GM18505 (cell line): ENCODE measurements at regions not wholly inside any gene's neighbourhood (a gene's known extent, or its start where the extent isn't known, plus 50 kb on each side); places are given as distances from the start of the nearest gene placed in this dataset.
A peak's percentile ranks its signal among the peaks of the same experiment; 100 is the strongest.
"Not testable (repeated sequence)": the region's sequence is repeated elsewhere in the genome, so short reads cannot be mapped to it uniquely, and the experiment has no call there.

Source experiments
- ATAC-seq: cut with Tn5 transposase; IDR thresholded peaks from one replicate; pipeline ENCODE4 v1.9.1; 2021; ENCODE audit not compliant: unreplicated experiment
- POLR2A ChIP-seq: IDR thresholded peaks from 4 replicates; pipeline ENCODE4 v1.6.1; 2011; ENCODE audit warnings: borderline replicate concordance; ENCODE audit not compliant: insufficient read depth, insufficient read length; ENCODE audit errors: extremely low read depth

DNA sequence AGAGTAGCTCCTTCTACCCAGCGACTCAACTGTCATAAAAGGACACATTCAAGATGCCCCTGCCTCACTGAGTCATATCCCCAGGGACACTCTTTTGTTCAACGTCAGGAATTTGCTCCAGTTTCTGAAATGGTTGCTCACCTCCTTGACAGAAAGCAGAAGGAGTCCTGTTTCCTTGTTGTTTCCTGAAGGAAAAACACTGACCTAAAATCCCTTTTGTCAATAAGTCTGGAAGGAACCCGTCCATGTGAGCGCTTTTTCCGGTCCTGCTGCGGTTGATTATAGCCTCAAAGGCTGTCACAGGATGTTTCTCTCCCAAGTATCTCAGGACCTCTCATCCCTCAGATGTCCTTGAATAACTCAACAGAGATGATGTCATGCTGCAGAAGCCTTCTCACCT is 113.6 kb upstream of the PLEKHG1 start:
- ATAC-seq = no peak
- no peak for TF ChIP-seq POLR2A

DNA sequence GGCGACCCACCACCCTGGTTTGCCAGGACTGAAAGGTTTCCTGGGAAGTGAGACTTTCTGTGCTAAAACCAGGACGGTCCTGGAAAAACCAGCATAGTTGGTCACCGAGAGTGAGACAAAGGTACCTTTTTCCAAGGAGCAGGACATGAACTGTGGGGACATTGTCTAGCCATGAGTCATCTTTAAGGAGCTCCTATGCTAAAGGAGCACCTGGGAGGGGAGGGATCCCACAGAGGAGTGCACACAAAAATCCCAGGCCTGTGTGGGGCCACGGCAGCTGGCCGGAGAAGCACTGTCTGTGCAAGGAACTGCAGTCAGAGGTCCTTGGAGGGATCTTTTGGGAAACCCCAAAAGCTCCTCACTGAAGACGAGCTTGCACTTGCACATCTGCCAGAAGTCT is 109.1 kb upstream of the PLEKHG1 start:
- TF ChIP-seq POLR2A = no peak
- ATAC-seq = no peak

DNA sequence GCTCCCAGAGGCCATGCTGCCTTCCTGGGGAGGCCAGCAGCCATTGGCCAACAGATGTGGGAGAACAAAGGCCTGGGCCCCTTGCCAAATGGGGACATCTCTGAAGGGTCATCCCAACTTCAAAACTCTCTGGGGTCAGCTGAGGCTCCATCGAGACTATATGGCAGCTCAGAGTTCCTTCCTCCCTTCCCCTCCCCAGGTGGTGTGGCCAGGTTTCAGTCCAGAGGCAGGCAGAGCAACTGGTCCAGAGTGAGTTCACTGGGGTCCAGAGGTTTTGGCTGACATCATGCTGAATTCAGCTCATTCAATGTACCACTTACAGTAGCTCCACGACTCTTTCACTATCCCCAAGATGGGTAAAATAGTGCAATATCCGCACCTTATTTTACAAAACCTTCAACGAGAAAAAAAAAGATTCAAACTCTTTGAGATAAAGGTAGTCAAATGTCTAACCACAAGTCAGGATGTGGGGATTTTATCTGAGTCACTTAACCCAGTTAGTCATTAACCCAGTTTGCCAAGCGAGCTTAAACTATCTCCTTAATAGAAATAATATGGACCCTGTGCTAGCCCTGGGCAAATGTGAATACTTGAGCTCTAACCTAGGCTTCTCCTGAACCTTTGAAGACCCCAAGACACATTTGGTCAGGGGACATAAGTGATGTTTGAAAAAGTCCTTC is 108.4 kb upstream of the PLEKHG1 start:
- peak; percentile 85 for ATAC-seq
- no peak for TF ChIP-seq POLR2A

DNA sequence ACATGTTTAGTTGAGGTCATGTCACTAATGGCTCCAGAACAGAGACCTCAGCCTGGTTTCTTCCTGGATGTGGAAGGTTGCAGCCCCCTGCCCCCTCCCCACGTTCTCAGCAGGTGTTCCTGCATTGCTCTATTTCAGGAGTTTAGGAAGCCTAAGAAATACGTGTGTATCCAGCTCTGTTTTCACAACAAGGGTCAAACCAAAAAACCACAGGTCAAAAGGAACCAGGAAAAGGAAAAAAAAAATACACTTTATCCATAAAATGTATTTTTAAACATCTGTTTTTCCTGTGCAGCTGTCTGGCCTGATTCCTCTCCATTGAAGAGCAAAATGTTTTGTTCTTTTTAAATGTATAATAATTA is 107.9 kb upstream of the PLEKHG1 start:
- ATAC-seq = no peak
- TF ChIP-seq POLR2A = no peak

DNA sequence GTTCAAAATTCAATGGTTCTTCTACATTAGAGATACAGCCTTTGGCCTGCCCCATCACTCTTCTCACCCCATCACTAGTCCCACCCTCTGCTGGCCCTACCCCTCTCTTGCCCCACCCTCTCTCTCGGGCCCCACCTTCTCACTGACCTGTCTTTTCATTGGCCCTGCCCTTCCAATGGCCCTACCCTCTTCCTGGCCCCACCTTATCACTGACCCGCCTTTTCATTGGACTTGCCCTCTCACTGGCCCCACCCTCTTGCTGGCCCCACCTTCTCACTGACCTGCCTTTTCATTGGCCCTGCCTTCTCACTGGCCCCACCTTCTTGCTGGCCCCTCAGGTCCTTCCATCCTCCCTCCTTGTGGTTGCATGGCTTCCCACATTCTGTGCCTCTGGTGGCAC is 107.2 kb upstream of the PLEKHG1 start:
- no peak for ATAC-seq
- no peak for TF ChIP-seq POLR2A

DNA sequence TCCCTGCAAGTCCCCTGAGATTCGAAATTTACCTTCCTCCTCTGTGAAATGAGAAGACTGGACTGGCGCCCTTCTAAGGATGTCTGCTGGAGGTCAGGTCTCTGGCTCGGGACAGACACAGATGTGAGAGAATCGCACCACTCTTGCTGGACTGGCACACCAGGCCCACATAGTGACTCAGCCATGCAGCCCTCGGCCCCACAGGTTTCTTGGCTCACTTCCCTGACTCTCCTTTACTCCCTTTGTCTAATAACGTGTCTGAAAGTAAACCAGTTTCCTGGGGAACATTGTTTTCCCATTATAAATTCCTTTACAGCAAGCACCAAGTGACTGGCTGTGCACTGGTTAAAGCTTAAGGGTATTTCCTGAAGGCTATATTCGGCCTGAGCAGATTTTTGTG is 106.7 kb upstream of the PLEKHG1 start:
- ATAC-seq = no peak
- no peak for TF ChIP-seq POLR2A

DNA sequence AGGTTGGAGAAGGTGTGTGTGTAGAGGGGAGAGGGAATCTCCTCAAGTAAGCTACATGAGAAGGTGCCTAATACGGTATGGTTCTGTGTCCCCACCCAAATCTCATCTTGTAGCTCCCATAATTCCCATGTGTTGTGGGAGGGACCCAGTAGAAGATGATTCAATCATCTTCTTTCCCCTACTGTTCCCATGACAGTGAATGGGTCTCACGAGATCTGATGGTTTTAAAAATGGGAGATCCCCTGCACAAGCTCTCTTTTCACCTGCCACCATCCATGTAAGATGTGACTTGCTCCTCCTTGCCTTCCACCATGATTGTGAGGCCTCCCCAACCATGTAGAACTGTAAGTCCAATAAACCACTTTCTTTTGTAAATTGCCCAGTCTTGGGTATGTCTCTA is 106.1 kb upstream of the PLEKHG1 start:
- not testable (repeated sequence) for ATAC-seq

DNA sequence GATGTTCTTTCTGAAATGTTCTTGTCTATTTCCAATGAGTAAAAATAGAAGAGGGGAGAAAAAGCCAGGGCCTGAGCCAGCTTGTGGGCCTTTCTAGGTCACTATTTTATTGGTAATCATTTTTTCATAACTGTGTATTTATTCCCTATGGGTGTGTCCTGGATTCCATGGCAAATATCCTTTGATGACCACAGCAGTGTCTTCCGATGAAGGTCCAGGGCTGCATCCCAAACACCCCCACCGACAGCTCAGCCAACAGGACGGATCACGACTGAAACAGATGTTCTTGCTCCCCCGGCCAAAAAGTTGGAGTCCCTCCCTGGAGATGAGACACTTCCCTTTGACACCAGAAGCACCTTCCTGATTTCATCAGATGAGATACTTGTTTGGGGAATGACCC is 105.4 kb upstream of the PLEKHG1 start:
- ATAC-seq = no peak
- no peak for TF ChIP-seq POLR2A

DNA sequence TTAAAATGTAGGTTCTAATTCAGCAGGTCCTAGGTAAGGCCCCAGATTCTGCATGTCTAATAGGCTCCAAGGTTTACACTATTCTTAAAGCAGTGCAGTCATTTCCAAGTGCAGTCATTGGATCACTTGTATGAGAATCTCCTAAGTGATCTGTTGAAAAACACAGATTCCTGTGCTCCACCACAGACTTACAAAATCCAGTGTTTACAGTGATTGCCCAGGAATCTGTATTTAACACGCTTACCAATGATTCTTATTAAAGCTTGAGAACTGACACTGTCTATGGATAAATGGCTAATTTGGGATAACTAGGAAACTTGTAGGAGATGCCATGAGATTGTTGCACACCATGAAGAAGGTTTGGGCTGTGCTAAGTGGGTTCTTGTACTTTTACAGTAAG is 104.6 kb upstream of the PLEKHG1 start:
- no peak for ATAC-seq
- TF ChIP-seq POLR2A = no peak

DNA sequence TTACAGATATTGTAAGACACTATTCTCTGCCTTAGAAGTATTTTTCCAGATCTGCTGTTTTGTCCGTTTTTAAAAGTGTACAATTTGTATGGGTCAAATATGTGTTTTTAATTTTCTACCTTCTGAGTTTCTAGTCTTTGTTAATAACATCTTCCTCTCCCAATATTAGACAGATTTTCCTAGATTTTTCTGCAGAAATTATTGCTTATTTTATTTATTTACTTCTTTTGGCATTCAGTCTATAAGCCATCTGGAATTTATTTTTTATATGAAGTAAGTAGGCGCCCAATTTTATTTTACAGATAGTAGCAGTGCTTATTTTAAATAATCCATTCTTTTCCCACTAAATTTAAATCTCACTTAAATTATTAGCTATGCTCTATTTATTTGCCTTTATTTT is 103.1 kb upstream of the PLEKHG1 start:
- TF ChIP-seq POLR2A = no peak
- no peak for ATAC-seq

DNA sequence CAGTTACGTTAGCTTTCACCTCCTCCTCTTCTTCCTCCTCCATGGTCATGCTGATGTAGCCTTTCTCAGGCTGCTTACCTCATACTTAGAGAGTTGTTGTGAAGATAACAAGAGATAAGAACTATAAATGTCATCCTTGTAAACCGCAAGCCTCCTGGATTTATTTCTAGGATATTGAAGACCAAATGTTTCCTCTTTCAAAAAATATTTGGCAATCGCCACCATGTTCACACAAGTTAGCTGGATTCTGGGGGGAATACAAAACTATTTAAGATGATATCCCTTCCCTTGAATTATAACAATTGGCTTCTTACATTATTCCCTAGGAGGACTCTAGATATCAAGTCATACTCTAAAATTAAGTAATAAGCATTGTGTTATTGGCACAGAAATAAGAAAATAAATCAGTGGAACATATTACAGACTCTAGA is 99.8 kb upstream of the PLEKHG1 start:
- no peak for ATAC-seq
- TF ChIP-seq POLR2A = no peak

DNA sequence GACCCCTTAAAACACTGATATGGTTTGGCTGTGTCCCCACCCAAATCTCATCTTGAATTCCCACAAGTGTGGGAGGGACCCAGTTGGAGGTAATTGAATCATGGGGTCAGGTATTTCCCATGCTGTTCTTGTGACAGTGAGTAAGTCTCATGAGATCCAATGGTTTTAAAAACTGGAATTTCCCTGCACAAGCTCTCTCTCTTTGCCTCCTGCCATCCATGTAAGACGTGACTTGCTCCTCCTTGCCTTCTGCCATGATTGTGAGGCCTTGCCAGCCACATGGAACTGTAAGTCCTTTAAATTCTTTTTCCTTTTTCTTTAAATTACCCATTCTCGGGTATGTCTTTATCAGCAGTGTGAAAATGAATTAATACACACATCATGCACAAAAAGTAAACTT is 99.1 kb upstream of the PLEKHG1 start:
- not testable (repeated sequence) for ATAC-seq

DNA sequence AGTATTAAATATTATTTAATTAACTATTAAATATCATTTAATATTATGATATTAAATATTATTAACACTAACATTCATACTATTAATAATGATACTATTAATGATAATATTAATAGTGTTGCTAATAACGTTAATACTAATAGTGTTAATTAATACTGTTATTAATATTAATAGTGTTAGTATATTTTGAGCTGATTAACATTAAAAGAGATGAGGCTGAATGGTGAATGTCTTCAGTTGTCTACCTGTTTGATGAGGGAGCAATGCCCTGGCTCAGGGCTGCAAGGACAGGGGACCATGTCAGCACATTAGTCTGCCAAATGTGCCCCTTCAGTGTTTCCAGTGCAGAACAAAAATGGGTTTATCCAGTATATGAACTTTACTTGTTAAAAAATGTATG is 96.6 kb upstream of the PLEKHG1 start:
- ATAC-seq = no peak
- no peak for TF ChIP-seq POLR2A

DNA sequence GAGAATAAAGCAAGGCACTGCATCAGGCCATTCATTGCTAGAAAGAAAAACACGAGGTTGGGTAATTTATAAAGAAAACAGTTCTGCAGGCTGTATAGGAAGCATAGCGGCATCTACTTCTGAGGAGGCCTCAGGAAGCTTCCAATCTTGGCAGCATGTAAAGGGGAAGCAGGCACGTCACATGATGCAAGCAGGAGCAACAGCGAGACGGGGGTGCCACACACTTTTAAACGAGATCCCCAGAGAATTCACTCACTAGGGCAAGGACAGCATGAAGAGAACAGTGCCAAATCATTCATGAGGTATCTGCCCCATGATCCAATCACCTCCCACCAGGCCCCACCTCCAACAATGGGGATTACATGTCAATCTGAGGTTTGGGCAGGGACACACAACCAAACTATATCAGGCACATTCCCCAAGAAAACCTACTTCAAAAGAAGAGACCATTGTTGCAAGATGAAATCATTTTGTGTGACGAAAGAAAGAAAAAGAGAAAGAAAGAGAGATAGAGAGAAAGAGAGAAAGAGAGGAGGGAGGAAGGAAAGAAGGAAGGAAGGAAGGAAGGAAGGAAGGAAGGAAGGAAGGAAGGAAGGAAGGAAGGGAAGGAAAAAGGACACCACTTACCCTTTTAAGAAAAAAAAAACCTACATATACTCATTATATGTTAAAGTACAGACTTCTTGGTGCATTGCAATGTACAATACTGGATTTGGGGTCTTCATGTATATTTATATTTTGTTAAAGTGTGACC is 95.9 kb upstream of the PLEKHG1 start:
- ATAC-seq = no peak
- TF ChIP-seq POLR2A = no peak

DNA sequence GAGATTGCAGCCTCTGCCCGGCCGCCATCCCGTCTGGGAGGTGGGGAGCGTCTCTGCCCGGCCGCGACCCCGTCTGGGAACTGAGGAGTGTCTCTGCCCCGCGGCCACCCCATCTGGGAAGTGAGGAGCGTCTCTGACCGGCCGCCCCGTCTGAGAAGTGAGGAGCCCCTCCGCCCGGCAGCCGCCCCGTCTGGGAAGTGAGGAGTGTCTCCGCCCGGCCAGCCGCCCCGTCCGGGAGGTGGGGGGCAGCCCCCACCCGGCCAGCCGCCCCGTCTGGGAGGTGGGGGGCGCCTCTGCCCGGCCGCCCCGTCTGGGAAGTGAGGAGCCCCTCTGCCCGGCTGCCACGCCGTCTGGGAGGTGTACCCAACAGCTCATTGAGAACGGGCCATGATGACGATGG is 92.3 kb upstream of the PLEKHG1 start:
- not testable (repeated sequence) for ATAC-seq

DNA sequence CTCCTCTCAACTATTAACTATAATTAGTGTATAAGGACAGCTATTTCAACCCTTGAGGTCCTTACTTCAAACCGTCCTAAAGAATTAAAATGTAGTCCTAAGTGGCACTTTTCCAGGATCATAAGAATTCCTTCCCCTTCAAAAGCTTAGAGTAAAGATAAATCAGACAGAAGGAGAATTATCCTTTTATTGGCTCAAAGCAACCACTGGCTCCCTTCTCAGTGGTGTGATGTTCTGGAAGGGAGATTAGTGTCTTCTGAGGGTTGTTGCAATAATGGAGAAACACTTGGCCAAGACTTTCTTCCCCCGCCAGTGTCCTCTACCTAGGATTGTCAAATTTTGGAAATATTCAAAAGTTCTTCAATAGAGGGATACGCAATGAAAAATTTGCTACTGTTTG is 89.1 kb upstream of the PLEKHG1 start:
- TF ChIP-seq POLR2A = no peak
- no peak for ATAC-seq

DNA sequence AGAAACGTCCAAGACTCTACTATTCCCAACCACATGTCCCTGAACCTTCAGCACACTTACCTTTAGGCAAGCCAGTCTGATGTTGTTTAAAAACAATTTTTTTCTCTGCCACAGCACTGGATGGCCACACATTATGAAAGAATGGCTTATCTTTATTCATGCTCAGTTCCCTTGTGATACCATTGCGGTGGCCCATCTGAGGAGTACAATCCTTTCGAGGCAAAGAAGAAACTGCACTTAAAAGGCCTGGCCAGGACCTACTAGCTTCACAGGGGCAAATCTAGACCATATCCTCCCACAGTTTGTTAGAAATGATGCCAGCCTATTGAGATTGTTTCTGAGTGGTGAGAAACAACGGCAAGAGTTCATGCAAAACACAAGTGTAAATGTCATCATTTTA is 88.4 kb upstream of the PLEKHG1 start:
- no peak for ATAC-seq
- no peak for TF ChIP-seq POLR2A
